Sigmoid colon (tissue), 6 donors: ENCODE measurements at regions not wholly inside any gene's neighbourhood (a gene's known extent, or its start where the extent isn't known, plus 50 kb on each side); places are given as distances from the start of the nearest gene placed in this dataset.
"Not testable (repeated sequence)": the region's sequence is repeated elsewhere in the genome, so short reads cannot be mapped to it uniquely, and the experiment has no call there.

Source experiments
- DNase-seq: peaks from one replicate; pipeline ENCODE4 v3.0.0-alpha.2; 2019
- H3K27ac ChIP-seq, 4 donors: fragments of 200-600 bp; sonication (generic); one replicate each; pipeline ENCODE4 v1.5.1; 2016 to 2019; ENCODE audit warnings: mild to moderate bottlenecking in 1 of 4
- H3K27me3 ChIP-seq, 3 donors: fragments of 200-600 bp; sonication (generic); one replicate each; pipeline ENCODE4 v1.5.1; 2019; ENCODE audit warnings: mild to moderate bottlenecking in 1 of 3
- H3K36me3 ChIP-seq, 4 donors: fragments of 200-600 bp; sonication (generic); one replicate each; pipeline ENCODE4 v1.5.1; 2016 to 2019
- H3K4me1 ChIP-seq, 4 donors: fragments of 200-600 bp; sonication (generic); one replicate each; pipeline ENCODE4 v1.5.1; 2017 to 2019
- H3K4me3 ChIP-seq, 4 donors: fragments of 200-600 bp; sonication (generic); one replicate each; pipeline ENCODE4 v1.5.1; 2017 to 2019; ENCODE audit warnings: mild to moderate bottlenecking in 2 of 4, moderate library complexity in 1 of 4
- H3K9me3 ChIP-seq, 4 donors: fragments of 200-600 bp in 3 of 4; sonication (generic) in 3 of 4; one replicate each; pipeline versions ENCODE4 v1.5.1 to v1.6.1; 2013 to 2019
- EP300 ChIP-seq, 4 donors: sonication (generic); formaldehyde crosslinking; IDR thresholded peaks; one replicate each; pipeline ENCODE4 v1.6.1; 2017; ENCODE audit warnings: antibody characterized with exemption in 4 of 4
- POLR2A ChIP-seq, 2 donors: fragments of 450-650 bp; IDR thresholded peaks; one replicate each; pipeline ENCODE4 v1.6.1; 2016; ENCODE audit warnings: antibody characterized with exemption in 2 of 2, mild to moderate bottlenecking in 2 of 2, moderate library complexity in 2 of 2
- POLR2AphosphoS5 ChIP-seq, 4 donors: sonication (generic); formaldehyde crosslinking; IDR thresholded peaks; one replicate each; pipeline ENCODE4 v1.6.1; 2017; ENCODE audit warnings: antibody characterized with exemption in 4 of 4
- WGBS, 2 donors: extraction: QIAGEN DNeasy Blood & Tissue Kit; methylation state at CpG; one replicate each; pipeline ENCODE4 v1.1.7; 2013; 5-methylcytosine and 5-hydroxymethylcytosine counted together
- intact Hi-C: fragments of 100-400 bp; cut with DNase I; formaldehyde crosslinking; loops from one replicate; pipeline ENCODE4 v1.15.1; 2023
- TF ChIP-seq, protein P1 (sequence below), 4 experiments: fragments of 450-650 bp in 3 of 4; fragments of 200-600 bp in 1 of 4; IDR thresholded peaks; one replicate each; pipeline ENCODE4 v1.5.1; 2016 to 2019; ENCODE audit warnings: antibody characterized with exemption in 4 of 4, mild to moderate bottlenecking in 3 of 4, moderate library complexity in 2 of 4
- donor health status: healthy with polysubstance abuse.
- donor health status: healthy.

GRCh38 chrX:76827672-76828071 is 400.2 kb downstream of the MAGEE1 start:
- Histone ChIP-seq H3K27ac (no peak overlapping the region), H3K36me3 (no peaks in the 10 kb centered on the region), H3K9me3 (no peaks in the 10 kb centered on the region), H3K4me1 (no peaks in the 10 kb centered on the region), H3K27me3 (no peaks in the 10 kb centered on the region), H3K4me3 (no peak overlapping the region)
- 74 to 81% methylated on average over 1 of the region's 1 CpG for WGBS, 2 donors
- DNase-seq = no peak
- no peak for TF ChIP-seq POLR2A (IDR thresholded peaks at IDR 0.05)
- no peak for TF ChIP-seq POLR2AphosphoS5 (IDR thresholded peaks at IDR 0.05)
- no peak for TF ChIP-seq EP300 (IDR thresholded peaks at IDR 0.05)
- TF ChIP-seq, protein P1, sequence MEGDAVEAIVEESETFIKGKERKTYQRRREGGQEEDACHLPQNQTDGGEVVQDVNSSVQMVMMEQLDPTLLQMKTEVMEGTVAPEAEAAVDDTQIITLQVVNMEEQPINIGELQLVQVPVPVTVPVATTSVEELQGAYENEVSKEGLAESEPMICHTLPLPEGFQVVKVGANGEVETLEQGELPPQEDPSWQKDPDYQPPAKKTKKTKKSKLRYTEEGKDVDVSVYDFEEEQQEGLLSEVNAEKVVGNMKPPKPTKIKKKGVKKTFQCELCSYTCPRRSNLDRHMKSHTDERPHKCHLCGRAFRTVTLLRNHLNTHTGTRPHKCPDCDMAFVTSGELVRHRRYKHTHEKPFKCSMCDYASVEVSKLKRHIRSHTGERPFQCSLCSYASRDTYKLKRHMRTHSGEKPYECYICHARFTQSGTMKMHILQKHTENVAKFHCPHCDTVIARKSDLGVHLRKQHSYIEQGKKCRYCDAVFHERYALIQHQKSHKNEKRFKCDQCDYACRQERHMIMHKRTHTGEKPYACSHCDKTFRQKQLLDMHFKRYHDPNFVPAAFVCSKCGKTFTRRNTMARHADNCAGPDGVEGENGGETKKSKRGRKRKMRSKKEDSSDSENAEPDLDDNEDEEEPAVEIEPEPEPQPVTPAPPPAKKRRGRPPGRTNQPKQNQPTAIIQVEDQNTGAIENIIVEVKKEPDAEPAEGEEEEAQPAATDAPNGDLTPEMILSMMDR (IDR thresholded peaks at IDR 0.05) = no peak
- intact Hi-C loops = no loop called here

DNA sequence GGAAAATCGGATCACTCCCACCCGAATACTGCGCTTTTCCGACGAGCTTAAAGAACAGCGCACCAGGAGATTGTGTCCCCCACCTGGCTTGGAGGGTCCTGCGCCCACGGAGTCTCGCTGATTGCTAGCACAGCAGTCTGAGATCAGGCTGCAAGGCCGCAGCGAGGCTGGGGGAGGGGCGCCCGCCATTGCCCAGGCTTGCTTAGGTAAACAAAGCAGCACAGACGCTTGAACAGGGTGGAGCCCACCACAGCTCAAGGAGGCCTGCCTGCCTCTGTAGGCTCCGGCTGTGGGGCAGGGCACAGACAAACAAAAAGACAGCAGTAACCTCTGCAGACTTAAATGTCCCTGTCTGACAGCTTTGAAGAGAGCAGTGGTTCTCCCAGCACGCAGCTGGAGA is 413.4 kb downstream of the MAGEE1 start:
- H3K4me3 ChIP-seq, H3K36me3 ChIP-seq, H3K27ac ChIP-seq, DNase-seq, H3K27me3 ChIP-seq, H3K9me3 ChIP-seq, H3K4me1 ChIP-seq, intact Hi-C loops: not testable (repeated sequence)
- WGBS, 2 donors = 40 to 54% methylated on average over 16 of the region's 16 CpGs

- intact Hi-C loops = no loop called here
- H3K27me3 ChIP-seq = no peaks in the 10 kb centered on the region
- WGBS, 2 donors = 24 to 51% methylated on average over 4 of the region's 4 CpGs
Measured at GRCh38 chrX:76850851-76851250, 423.3 kb downstream of the MAGEE1 start.

GRCh38 chrX:76862509-76862908 is 435.0 kb downstream of the MAGEE1 start:
- Histone ChIP-seq H3K27me3 (no peaks in the 10 kb centered on the region), H3K4me1 (no peaks in the 10 kb centered on the region), H3K4me3 (no peak overlapping the region), H3K27ac (no peak overlapping the region), H3K36me3 (no peaks in the 10 kb centered on the region), H3K9me3 (no peaks in the 10 kb centered on the region)
- DNase-seq = no peak
- 93 to 97% methylated on average over 1 of the region's 1 CpG for WGBS, 2 donors
- no peak for TF ChIP-seq POLR2A (IDR thresholded peaks at IDR 0.05)
- TF ChIP-seq, protein P1 (IDR thresholded peaks at IDR 0.05) = no peak
- TF ChIP-seq EP300 (IDR thresholded peaks at IDR 0.05) = no peak
- TF ChIP-seq POLR2AphosphoS5 (IDR thresholded peaks at IDR 0.05) = no peak
- intact Hi-C loops = no loop called here

More at GRCh38 chrX:76850851-76851250, 423.3 kb downstream of the MAGEE1 start:
- no peak for DNase-seq
- TF ChIP-seq POLR2AphosphoS5 (IDR thresholded peaks at IDR 0.05) (no peak), EP300 (IDR thresholded peaks at IDR 0.05) (no peak), POLR2A (IDR thresholded peaks at IDR 0.05) (no peak)
- TF ChIP-seq, protein P1 (IDR thresholded peaks at IDR 0.05) = no peak
- Histone ChIP-seq H3K4me3 (no peak overlapping the region), H3K9me3 (no peaks in the 10 kb centered on the region), H3K27ac (no peak overlapping the region), H3K4me1 (no peaks in the 10 kb centered on the region), H3K36me3 (no peaks in the 10 kb centered on the region)

GRCh38 chrX:76893930-76894329 is 466.4 kb downstream of the MAGEE1 start:
- intact Hi-C loops = no loop called here

More at GRCh38 chrX:76893930-76894329, 466.4 kb downstream of the MAGEE1 start:
- no peak overlapping the region for H3K4me3 ChIP-seq
- H3K9me3 ChIP-seq = no peaks in the 10 kb centered on the region
- WGBS, 2 donors = 77 to 78% methylated on average over 2 of the region's 2 CpGs
- H3K27ac ChIP-seq = no peak overlapping the region
- no peaks in the 10 kb centered on the region for H3K36me3 ChIP-seq
- no peaks in the 10 kb centered on the region for H3K4me1 ChIP-seq
- TF ChIP-seq, protein P1 (IDR thresholded peaks at IDR 0.05) = no peak
- TF ChIP-seq POLR2AphosphoS5 (IDR thresholded peaks at IDR 0.05) (no peak), POLR2A (IDR thresholded peaks at IDR 0.05) (no peak), EP300 (IDR thresholded peaks at IDR 0.05) (no peak)
- no peaks in the 10 kb centered on the region for H3K27me3 ChIP-seq
- no peak for DNase-seq
